Lower leg skin (tissue), 3 donors: ENCODE measurements at regions not wholly inside any gene's neighbourhood (a gene's known extent, or its start where the extent isn't known, plus 50 kb on each side); places are given as distances from the start of the nearest gene placed in this dataset.

Experiments
- POLR2A ChIP-seq, 2 donors: fragments of 450-650 bp; IDR thresholded peaks; one replicate each; pipeline ENCODE4 v1.6.1; 2016 to 2017; ENCODE audit warnings: antibody characterized with exemption in 2 of 2, mild to moderate bottlenecking in 1 of 2, moderate library complexity in 1 of 2
- TF ChIP-seq, protein P1 (sequence below), 3 donors: fragments of 450-650 bp; IDR thresholded peaks; one replicate each; pipeline ENCODE4 v1.5.1; 2016; ENCODE audit warnings: antibody characterized with exemption in 3 of 3, mild to moderate bottlenecking in 3 of 3, moderate library complexity in 2 of 3

DNA sequence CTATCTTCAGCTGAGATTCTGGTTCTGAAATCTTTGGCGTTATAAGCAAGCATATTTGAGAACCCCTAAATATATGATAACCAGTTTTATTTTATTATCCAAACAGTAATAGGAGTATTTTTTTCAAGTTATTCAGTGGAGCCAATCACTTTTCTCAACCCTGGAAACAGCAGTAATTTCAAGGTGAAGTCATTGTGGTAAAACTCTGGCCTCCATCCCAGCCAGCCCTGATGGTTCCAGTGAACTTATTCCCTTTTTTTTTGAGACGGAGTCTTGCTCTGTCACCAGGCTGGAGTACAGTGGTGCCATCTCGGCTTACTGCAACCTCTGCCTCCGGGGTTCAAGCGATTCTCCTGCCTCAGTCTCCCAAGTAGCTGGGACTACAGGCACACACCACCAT, 545.4 kb upstream of the IL12A start:
- TF ChIP-seq, protein P1, sequence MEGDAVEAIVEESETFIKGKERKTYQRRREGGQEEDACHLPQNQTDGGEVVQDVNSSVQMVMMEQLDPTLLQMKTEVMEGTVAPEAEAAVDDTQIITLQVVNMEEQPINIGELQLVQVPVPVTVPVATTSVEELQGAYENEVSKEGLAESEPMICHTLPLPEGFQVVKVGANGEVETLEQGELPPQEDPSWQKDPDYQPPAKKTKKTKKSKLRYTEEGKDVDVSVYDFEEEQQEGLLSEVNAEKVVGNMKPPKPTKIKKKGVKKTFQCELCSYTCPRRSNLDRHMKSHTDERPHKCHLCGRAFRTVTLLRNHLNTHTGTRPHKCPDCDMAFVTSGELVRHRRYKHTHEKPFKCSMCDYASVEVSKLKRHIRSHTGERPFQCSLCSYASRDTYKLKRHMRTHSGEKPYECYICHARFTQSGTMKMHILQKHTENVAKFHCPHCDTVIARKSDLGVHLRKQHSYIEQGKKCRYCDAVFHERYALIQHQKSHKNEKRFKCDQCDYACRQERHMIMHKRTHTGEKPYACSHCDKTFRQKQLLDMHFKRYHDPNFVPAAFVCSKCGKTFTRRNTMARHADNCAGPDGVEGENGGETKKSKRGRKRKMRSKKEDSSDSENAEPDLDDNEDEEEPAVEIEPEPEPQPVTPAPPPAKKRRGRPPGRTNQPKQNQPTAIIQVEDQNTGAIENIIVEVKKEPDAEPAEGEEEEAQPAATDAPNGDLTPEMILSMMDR (IDR thresholded peaks at IDR 0.05) = no peak
- TF ChIP-seq POLR2A (IDR thresholded peaks at IDR 0.05) = no peak
